ENCODE measurements at regions not wholly inside any gene's neighbourhood (a gene's known extent, or its start where the extent isn't known, plus 50 kb on each side); places are given as distances from the start of the nearest gene placed in this dataset.
"Not testable (repeated sequence)": the region's sequence is repeated elsewhere in the genome, so short reads cannot be mapped to it uniquely, and the experiment has no call there.

DNA sequence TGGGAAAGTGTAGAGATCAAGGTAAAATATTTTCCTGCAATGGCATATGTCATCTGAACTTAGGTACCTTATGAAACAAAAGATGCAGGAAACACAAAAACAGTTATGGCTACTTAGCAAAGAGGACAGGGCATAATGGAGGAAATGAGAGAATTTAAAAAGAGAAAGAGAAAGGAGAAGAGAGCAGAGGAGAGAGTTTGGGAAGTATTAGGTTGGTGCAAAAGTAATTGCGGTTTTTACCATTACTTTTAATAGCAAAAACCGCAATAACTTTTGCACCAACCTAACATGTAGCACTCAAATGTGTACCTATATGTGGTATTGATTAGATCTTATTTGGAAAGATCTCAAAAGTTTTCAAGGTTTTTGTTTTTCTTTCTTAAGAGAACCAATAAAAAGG is 160.1 kb upstream of the ACTBL2 start:
- DNase-seq: no peak

DNA sequence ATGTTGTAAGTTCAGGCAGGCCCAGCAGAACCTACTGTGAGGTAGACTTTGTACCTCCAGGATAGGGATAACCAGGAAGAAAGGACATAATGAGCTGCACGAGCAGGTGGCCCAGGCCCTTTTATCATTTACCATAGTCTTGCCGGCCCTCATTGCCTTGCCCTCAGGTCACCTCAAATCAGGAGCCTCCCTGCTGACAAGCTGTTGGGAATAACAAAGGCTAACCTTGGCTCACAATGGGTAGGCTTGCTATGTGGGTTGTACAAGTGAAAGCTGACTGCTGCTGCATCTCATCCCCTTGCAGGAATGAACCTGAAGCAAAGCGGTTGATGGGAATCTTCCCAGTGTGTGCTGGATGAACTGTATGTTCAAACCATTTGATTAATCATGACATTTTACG is 159.5 kb upstream of the ACTBL2 start:
- no peak for DNase-seq

DNA sequence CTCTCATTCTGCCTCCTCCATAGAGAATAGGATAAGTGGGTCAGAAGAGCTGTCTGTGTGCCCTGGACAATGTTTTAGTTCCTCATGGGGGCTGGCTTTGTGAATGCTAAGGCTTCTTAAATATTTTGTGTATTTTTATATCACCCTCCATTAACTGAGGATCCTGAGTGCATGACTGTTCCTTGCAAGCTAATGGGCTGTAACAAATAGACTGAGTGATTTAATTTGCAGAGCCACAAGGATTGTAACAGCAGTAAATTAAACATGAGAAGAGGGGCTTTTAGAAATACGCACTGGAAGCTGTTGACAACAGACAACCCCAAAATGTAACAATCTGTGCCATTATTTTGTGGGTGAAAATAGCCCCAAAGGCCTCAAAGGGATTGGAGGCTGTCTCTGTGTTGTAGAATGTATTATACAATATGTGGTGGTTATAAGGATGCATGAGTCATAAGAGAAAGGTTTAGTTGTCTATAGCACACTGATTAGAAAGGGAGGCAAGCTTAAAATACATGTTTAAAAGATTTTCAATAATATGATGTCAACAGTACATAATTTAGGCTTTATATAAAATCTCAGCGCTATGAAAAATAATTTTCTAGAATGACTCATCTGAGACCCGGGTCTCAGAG is 152.7 kb upstream of the ACTBL2 start:
- DNase-seq: no peak

DNA sequence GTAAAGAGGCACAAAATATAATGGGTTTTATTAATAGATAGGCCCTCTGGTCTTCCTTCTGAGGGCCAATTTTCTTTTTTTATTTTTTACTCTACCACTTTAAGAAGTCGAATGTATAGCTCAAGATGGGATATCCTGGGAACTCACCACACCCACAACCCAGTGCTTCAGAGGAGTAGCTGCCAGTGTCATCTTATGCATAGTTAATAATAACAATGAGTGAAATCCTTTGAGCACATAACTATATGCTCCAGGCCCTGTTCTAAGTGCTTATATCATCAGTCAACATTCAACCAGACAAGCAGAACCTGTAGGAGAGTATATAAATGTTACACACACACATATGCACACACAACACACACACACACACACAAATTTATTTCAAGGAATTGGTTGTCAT is 150.3 kb upstream of the ACTBL2 start:
- no peak for DNase-seq

DNA sequence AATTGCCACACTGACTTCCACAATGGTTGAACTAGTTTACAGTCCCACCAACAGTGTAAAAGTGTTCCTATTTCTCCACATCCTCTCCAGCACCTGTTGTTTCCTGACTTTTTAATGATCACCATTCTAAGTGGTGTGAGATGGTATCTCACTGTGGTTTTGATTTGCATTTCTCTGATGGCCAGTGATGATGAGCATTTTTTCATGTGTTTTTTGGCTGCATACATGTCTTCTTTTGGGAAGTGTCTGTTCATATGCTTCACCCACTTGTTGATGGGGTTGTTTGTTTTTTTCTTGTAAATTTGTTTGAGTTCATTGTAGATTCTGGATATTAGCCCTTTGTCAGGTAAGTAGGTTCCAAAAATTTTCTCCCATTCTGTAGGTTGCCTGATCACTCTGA is 148.5 kb upstream of the ACTBL2 start:
- DNase-seq: not testable (repeated sequence)

DNA sequence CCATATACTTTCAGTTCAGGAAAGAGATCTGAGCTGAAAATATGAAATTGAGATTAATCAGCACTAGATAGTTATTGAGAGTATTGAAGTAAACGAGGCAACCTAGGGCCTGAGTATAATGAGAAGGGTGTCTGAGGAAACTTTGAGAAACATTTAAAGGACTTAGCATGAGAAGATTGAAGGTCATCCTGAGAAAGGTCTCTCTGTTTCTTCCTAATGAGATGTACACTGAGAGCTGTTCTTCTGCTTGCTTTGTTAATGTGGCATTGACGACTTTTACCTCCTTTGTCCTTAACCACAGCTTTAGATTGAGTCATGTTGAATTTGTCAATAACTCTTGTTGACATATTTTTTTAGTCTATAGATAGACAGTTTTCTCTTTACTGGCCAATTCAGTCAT is 145.1 kb upstream of the ACTBL2 start:
- DNase-seq: no peak

DNA sequence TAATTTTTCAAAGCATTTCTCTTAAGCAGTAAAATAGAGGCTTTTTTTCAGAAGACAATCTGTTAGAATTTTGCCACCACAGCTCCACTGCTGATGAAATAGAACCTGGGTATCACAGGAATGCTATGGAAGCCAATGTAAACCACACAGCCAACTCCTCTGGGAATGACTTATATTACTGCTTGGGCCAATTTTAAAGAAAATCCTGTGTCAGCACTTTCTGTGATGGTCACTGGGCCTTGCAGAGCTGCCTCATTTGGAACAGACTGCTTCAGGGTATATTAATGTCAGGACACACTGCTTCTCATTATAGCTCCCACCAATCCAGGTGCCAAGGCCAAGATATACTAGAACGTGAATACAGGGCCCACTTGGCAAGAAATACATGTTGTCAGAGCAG is 144.1 kb upstream of the ACTBL2 start:
- DNase-seq: no peak

DNA sequence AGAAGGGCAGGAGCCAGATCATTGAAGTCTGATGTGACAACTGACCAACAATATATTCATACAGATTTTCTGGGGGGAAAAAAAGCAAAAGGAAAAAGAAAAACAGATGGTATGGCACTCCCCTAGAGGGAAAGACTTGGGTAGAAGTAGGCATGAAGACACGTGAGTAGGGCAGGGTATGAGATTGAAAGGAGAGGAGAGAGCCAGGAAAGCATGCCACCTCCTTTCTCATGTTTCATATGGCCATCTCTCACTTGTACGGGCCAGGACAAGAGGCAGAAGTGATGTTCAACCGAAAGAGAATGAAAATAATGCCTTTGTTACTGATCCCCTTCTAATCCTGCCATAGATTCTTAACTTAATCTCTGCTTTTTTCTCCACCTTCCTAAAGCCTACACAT is 139.0 kb upstream of the ACTBL2 start:
- no peak for DNase-seq

DNA sequence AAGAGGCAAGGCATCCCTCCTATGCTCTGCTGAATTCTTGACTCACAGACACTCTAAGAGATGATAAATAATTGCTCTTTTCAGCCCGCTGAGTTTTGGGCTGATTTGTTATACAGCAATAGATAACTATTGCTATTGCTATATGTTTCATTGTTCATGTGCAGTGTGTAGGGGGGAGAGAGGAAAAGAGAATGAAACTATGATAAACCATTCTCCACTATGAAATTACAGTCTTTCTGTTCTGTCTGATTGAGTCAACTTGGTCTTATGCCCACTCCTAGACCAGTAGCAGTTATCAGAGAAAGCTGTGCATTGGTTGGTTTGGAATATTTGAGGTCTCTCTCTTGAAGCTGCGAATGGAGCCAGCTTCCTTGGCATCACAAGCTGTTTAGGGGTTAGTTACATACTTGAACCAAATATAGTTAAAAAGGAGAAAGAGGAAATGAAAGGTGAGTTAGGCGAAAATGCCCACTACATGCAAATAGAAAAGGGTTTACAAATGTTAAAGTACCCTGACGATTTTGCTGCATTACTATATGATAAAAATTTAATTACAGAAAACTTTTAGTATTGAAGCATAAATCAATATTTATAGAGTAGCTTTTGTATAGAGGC is 136.3 kb upstream of the ACTBL2 start:
- no peak for DNase-seq

DNA sequence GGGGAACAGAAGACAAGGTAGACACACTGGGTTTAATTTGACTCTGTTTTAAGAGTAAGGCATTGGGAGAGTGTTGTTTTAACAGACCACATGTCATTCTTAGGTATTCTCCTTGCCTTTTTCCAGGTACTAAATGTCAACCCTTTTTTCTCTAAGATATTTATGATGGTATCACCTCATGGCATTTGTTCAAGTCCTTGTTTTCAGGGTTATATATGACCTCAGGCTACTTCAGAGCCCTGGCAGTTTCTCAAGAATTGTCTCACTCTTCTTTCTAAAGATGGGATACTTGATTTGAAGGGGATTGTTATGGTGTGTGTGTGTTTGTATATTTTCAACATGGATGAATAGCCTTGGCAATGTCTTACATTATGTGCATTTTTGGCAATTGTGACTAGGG is 131.1 kb upstream of the ACTBL2 start:
- DNase-seq: no peak

DNA sequence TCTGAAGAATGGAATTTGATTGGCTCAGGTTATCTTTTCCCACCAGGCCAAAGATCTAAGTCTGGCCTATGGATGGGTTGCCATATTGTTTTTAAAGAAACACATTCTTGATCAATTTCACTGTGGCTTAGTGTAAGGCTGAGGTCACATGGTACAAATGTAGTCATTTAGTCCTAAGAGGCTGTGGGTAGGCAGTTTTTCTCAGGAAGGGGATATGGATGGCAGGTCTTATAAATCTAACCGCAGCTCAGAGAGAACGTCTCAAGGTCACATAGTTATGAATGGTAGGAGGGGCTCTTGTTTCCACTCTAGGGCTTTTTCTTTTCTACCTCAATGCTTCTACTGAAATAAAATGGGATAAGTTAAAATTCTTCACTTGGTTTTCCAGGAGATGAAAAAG is 128.6 kb upstream of the ACTBL2 start:
- DNase-seq: no peak

DNA sequence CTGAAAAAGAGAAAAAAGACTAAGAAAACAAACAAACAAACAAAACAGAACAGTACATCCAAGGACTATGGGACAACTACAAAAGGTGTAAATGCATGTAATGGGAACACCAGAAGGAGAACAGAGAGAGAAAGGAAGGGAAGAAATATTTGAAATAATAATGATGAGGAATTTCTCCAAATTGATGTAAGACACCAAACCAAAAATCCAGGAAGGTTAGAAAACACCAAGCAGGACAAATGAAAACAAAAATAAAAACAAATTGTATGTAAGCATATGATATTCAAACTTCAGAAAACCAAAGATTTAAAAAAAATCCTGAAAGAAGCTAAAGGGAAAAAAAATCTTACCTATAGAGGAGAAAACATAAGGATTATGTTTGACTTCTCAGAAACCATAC is 125.9 kb upstream of the ACTBL2 start:
- DNase-seq: no peak

DNA sequence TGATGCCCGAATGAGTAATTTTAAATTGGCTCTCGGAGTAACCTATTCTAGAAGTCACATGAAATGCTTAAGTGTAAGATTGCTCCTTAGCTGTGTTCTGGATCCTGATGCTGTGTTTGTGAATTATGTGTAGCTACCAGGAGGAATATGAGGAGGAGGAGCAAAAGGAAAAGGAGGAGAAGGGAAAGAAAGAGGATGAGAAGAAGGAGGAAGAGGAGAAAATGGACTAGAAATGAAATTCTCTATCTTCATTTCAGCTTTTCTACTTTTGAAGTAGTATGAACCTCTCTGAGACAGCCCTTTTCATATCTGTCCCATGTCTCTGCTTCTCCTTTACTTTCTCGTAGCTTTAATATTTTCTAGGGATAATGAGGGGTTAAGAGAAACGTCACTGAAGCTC is 119.4 kb upstream of the ACTBL2 start:
- DNase-seq: no peak

DNA sequence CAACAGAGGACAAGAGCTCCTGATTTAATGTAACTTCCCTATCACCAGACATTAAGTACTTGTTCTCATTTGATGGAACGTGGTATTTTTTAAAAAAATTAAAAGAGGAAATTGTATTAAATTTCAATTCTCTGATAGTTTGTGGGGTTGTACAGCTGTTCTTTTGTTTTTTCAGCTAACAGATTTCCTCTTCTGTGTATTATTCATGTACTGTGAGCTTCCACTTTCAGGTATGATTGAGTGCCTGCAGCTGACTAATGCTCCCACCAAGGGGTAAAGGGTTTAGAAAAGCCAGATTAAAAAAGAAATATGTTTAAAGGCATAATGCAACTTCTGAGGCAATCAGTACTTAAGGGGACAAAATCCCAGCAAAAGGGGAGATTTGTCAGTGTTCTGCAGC is 117.7 kb upstream of the ACTBL2 start:
- DNase-seq: no peak

DNA sequence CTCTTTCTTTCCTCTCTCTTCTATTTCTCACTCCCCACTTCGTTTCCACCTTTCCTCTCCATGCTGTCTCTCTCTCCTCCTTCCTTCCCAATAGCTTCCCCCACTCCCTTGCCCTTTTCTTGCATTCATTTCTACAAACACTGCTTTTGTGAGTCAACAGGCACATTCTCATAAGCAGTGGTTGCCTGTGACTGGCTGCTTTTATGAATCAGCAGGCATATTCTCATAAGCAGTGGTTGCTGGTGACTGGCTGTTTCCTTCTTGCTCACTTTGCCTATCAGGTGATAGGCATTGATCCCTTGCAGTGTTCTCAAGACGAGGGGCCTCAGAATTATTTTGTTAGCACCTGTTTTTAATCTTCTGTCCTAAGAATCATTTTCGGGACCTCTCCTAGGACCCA is 116.1 kb upstream of the ACTBL2 start:
- DNase-seq: no peak

DNA sequence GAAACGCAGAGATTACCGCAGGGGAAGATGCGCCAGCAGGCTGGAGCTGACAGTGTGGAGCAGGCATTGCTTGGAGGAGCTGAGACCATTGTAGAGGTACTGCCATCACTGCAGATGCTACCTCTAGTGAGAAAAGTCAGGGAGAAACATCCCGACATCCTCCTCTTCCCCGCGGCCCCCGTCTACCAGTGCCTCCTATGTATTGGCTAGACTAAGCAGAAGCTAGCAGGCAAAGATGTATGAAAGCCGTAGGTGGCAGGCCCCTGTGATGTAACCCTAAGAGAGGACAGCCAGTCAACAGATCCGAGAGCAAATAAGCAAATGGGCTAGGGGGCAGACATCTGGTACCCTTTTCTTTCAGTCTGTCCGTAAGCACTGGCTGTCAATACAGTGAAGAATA is 115.5 kb upstream of the ACTBL2 start:
- DNase-seq: no peak

DNA sequence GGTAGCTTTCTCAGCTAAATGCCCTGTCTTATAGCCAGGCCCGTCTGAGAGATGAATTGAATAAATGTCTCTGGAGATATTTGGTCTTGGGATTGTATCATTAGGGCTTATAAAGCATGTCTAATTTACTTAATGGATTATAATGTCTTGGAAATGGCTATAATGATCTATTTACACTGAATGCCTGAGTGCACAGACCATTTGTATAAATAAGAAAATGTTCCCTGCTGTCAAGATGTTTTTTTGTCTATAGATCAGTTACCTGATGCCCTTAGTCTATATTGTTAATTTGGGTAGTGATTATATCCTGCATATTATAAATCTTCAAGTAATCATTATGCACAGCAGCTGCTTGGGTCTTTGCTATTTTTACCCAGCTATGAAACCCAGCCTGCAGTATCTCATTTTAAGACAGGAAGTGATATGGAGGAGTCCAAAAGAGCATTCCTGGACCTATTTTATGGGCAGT is 112.9 kb upstream of the ACTBL2 start:
- no peak for DNase-seq

DNA sequence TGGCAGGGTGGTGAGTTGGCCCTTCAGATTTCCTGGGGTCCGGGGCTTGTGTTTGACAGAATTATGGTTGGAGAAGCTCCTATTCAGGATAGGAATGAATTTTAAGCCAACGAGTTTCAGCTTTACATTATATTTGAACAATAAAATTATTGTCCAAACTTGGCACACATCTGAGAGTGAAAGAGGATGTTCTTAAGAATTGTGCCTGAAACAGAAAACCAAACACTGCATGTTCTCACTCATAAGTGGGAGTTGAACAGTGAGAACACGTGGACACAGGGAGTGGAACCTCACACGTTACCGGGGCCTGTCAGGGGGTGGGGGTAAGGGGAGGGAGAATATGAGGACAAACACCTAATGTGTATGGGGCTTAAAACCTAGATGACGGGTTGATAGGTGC is 111.8 kb upstream of the ACTBL2 start:
- no peak for DNase-seq

DNA sequence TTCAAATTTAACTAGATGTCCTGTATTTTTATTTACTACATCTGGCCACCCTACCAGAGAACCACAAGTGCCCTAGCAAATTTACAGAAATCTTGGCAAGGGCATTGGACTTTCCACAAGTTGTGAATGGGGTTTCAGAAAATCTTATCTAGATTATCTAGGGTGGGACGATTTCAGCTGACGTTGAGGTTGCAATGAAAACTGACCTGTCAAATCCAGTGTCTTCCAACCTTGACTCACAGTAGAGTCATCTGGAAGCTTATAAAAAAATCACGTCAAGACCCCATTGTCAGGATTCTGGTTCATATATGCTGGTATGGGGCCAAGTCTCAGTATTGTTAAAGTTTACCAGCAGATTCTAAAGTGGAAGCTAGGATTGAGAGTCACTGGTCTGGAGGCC is 109.6 kb upstream of the ACTBL2 start:
- no peak for DNase-seq

DNA sequence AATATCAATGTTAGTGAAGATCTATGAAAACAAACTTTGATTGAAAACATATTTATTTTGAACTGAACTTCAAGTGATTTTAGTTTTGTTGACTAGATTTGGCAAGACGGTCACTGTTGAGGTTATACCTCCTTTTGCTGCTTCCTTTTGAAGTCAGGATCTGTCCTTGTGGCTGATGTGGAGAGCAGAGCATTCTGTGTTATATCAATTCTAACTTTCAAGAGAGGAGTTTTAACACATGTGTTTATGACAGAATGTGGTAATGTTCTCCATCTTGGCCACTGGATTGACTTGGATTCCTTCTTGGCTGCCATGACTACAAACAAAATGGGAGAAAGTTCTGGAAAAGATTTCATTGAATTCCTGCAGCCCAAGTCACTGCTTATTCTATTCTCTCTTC is 104.0 kb upstream of the ACTBL2 start:
- DNase-seq: no peak

DNA sequence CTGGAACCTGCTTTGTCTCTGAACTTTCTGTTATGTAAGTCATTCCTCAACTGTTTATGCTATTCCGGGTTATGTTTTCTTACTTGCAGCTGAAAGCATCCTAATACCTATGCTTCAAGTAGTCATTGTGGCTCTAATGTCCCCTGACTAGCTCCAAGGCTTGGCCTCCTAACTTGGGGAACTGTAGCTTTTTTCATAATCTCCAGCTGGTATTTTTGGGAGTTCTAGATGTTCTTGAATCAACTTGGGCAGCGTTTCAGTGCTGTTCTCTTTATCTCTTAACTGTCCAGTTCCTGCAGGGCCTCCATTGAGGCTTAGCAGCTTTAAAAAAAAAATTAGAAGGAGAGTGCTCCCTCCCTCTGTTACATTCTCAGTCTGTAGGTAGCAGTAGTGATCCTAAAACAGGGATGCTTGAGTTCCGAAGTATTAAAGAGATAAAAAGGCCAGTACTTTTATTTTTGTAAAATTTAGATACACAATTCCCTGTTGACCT is 100.0 kb upstream of the ACTBL2 start:
- DNase-seq: no peak

DNA sequence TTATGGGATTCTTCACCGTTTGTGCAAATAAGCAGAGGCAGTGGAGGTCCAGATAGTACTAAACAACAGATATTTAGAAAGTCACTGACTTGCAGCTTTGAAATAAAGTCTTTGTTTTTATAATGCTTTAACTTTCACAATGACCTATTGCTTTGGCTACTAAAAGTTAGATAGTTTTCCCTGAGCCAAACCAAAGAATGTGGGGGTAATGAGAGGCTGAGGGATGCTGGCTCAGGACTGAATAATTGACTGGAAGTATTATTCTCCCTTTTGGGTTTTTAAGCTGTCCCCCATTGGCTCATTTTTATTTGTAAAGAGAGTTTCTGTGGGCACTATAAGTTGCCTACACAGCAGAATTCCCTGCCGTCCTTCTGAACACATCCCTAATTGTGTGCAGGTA is 99.2 kb upstream of the ACTBL2 start:
- DNase-seq: no peak

DNA sequence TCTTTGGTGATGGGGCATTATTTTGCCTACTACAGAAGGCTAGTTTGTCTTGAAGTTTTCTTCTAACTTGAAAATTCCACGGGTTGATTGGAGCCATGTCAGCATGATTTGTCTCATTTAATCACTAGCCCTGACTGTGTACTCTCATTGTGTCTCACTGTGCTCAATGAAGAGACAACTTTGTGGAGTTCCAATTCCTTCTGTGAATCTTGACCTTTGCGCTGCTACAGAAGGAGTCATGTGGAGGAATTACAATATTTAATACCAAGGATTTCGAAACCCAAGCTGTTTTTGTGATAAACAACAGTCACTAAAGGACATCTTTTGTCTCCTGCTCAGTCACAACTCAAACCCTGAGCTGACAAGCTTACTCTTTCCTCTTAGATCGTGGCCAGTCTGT is 98.6 kb upstream of the ACTBL2 start:
- DNase-seq: no peak

DNA sequence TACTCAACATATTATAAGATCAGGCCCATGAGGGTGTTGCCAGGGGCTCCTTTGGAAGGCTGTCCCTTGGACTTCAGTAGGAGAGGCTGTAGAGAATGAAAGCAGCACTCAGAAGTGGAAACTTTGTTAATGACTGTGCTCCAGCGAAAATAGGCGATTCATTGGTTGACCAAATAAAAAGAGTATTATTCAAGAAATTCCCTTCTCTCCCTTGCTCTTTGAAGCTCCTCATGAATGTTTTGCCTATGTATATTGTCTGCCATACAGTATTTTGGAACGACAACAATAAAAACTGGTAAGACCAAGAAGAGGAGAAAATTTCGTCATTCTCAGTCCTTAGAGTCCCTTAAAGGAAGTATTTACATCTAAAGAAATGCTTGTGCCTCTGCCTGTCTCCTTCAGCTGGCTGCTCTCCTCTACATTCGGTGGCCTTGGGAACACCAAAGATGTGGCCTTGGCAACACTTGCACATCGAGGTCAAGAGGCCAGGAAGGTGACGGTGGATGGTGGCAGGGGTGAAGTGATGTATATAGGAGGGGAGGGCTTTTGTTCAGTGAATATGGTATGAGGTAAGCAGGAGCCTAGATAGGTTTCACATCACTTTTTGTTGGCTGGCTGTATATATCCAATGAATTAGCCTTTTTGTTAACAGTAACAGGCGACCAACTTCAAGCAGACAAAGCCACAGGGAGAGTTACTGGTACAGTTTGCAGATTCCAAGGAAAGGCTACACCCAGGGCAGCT is 95.0 kb upstream of the ACTBL2 start:
- no peak for DNase-seq
